Psoas muscle (tissue), 7 donors: ENCODE measurements at regions not wholly inside any gene's neighbourhood (a gene's known extent, or its start where the extent isn't known, plus 50 kb on each side); places are given as distances from the start of the nearest gene placed in this dataset.
"Not testable (repeated sequence)": the region's sequence is repeated elsewhere in the genome, so short reads cannot be mapped to it uniquely, and the experiment has no call there.

Source experiments
- ATAC-seq, 4 donors: fragments of 200-7000 bp; cut with Tn5 transposase; one replicate each; pipeline ENCODE4 v1.9.1; 2020; ENCODE audit warnings: moderate library complexity in 3 of 4, mild to moderate bottlenecking in 2 of 4
- DNase-seq, 2 donors: peaks; one replicate each; pipeline ENCODE4 v3.0.0-alpha.2; 2020
- H3K27ac ChIP-seq: fragments of 200-600 bp; one replicate; pipeline ENCODE4 v1.8.0; 2022
- H3K27me3 ChIP-seq, 3 donors: fragments of 200-600 bp in 1 of 3; one replicate each; pipeline versions ENCODE4 v1.6.1 to v1.8.0; 2013 to 2022; ENCODE audit warnings: low read length in 2 of 3, mild to moderate bottlenecking in 2 of 3, moderate library complexity in 1 of 3; ENCODE audit not compliant: insufficient read depth in 3 of 3
- H3K36me3 ChIP-seq, 2 donors: fragments of 200-600 bp in 1 of 2; one replicate each; pipeline versions ENCODE4 v1.6.1 to v1.8.0; 2013 to 2022; ENCODE audit warnings: low read depth in 1 of 2, mild to moderate bottlenecking in 1 of 2, moderate library complexity in 1 of 2; ENCODE audit not compliant: insufficient read depth in 1 of 2
- H3K4me1 ChIP-seq: fragments of 200-600 bp; one replicate; pipeline ENCODE4 v1.8.0; 2022
- H3K4me3 ChIP-seq: fragments of 200-600 bp; one replicate; pipeline ENCODE4 v1.8.0; 2022; ENCODE audit warnings: mild to moderate bottlenecking
- H3K9me3 ChIP-seq: fragments of 200-600 bp; one replicate; pipeline ENCODE4 v1.8.0; 2022
- CTCF ChIP-seq: fragments of 200-600 bp; IDR thresholded peaks from one replicate; pipeline ENCODE4 v1.8.0; 2022; ENCODE audit warnings: antibody characterized with exemption
- WGBS, 3 donors: extraction: QIAGEN DNeasy Blood & Tissue Kit; methylation state at CpG; one replicate each; pipeline versions ENCODE4 v1.1.6 to v1.1.7; 2013; 5-methylcytosine and 5-hydroxymethylcytosine counted together
- intact Hi-C, 2 donors: fragments of 100-400 bp; cut with DNase I; formaldehyde crosslinking; loops; one replicate each; pipeline versions ENCODE4 v1.11.0 to v1.14.2; 2022
- donor health status: healthy with polysubstance abuse.
- donor health status: DM: no; HTN: no; CAD: no; lungs with moderate emphysema.
- donor health status: Bipolar disorder and iron deficiency.
- donor health status: healthy.
- donor health status: DM: yes; HTN: yes; CAD: no.
- donor health status: DM: no; HTN: no; CAD: no.
- donor health status: DM: yes; HTN: yes; CAD: no.

DNA sequence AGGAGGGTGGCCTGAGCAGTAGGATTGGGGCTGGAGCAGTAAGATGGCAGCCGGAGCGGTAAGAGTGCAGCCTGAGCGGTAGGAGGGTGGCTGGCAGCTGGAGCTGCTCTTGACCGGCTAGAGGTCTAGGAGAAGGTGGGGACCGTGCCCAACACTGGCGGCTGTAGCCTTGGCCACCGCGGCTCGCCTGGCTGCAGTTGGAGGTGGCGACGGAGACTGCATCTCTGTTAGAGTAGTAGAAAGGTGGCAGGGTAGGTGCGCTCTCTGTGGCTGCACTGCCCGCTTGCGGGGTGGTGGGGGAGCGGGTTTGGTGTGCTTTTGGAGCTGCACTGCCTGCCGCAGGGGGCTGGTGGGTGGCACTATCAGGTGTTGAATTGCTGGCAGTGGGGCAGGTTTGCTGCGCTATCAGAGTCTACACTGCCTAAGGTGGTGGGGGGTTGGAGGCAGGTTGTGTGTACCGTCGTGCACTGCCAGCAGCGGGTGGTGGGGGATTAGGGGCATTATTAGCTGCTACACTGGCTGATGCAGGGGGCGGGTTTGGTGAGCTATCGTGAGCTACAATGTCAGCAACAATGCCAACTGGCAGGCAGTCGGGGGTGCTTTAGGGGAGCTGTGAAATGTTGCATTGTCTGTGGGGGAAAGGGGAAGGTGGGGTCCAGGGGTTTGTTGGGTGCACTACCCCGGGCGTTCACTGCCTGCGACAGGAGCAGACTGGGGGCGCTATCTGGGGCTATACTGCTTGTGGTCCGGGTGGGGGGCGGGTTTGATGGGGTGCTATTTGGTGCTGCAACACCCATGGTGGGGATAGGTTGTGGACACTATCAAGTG is 4461.3 kb upstream of the OR11H1 start:
- intact Hi-C loops, result no loop called here
- 77 to 80% (median 78%) methylated on average over 29 of the region's 29 CpGs for WGBS, 3 donors
- peak in 1 of 2 donors; percentile 60 for DNase-seq
- H3K9me3 ChIP-seq, result peaks cover 3% of the 10 kb centered on the region
- no peak overlapping the region for H3K4me3 ChIP-seq
- H3K27ac ChIP-seq, result no peak overlapping the region
- peak in 1 of 4 donors; percentile 13 for ATAC-seq
- TF ChIP-seq CTCF, result no peak
- no peaks in the 10 kb centered on the region for H3K36me3 ChIP-seq
- no peaks in the 10 kb centered on the region for H3K27me3 ChIP-seq
- H3K4me1 ChIP-seq, result no peaks in the 10 kb centered on the region

GRCh38 chr22:11067286-11067871 is 4460.6 kb upstream of the OR11H1 start:
- ATAC-seq (peak in 1 of 4 donors; percentile 4), DNase-seq (peak in 1 of 2 donors; percentile 58)
- intact Hi-C loops, H3K4me1 ChIP-seq, H3K27me3 ChIP-seq, H3K27ac ChIP-seq, H3K9me3 ChIP-seq, H3K36me3 ChIP-seq, H3K4me3 ChIP-seq: not testable (repeated sequence)
- 65 to 71% (median 68%) methylated on average over 13 of the region's 13 CpGs for WGBS, 3 donors

DNA sequence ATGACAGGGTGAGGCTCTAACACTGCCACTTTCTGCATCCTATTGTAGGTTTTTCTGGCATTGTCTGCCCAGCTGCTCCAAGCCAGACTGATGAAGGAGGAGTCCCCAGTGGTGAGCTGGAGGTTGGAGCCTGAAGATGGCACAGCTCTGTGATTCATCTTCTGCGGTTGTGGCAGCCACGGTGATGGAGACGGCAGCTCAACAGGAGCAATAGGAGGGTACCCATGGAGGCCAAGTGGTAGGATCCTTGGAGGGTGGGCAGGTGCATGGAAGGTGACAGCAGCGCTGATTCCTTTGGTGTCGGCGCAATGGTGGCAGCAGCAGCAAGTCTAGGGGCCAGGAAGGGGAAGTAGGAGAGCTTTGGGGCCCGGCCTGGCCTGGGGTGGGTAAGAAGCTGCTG is 4460.1 kb upstream of the OR11H1 start:
- intact Hi-C loops, result not testable (repeated sequence)

GRCh38 chr22:11068406-11068805 is 4459.6 kb upstream of the OR11H1 start:
- H3K27me3 ChIP-seq, intact Hi-C loops, H3K4me1 ChIP-seq, H3K27ac ChIP-seq, ATAC-seq, DNase-seq, H3K36me3 ChIP-seq, H3K9me3 ChIP-seq, H3K4me3 ChIP-seq: not testable (repeated sequence)

More for the DNA sequence above, 4460.1 kb upstream of the OR11H1 start:
- not testable (repeated sequence) for ATAC-seq, H3K27me3 ChIP-seq, H3K36me3 ChIP-seq, DNase-seq, H3K4me3 ChIP-seq, H3K9me3 ChIP-seq, H3K4me1 ChIP-seq, H3K27ac ChIP-seq
- 63 to 68% (median 64%) methylated on average over 7 of the region's 7 CpGs for WGBS, 3 donors
